HG03095 (cell line): ENCODE measurements at regions not wholly inside any gene's neighbourhood (a gene's known extent, or its start where the extent isn't known, plus 50 kb on each side); places are given as distances from the start of the nearest gene placed in this dataset.
A peak's percentile ranks its signal among the peaks of the same experiment; 100 is the strongest.
"Not testable (repeated sequence)": the region's sequence is repeated elsewhere in the genome, so short reads cannot be mapped to it uniquely, and the experiment has no call there.

Experiments
- ATAC-seq: cut with Tn5 transposase; IDR thresholded peaks from one replicate; pipeline ENCODE4 v1.9.1; 2021; ENCODE audit warnings: moderate library complexity; ENCODE audit not compliant: unreplicated experiment

DNA sequence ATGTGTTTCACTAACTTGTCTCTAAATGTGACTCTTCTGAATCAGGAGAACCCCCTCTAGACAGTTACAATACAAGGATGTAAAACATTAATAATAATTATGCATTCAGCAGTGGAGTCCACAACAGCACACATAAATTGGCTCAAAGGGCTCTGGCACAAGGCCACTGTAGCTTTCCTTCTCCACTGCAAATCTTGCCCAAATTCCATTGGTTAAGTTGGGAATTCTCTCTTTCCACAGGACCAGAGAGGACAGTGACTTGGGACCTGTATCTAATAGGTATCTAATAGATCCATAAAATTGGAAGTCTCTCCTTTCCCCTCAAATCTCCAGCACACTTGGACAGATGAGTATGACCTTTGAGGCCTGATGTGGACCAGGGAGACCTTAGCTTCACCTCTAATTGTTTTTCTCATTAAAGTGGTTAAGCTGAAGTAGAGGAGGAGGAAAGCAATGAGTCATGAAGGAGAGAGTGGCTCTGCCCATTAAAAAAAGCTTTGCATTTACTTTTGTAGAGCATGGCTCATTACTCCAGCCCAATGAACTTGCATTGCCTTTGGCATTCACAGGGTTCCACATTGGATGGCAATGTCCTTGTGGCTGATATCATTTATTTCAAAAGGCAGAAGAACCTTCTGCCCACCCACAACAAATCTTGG, 72.3 kb upstream of the SH3RF1 start:
- ATAC-seq = no peak

DNA sequence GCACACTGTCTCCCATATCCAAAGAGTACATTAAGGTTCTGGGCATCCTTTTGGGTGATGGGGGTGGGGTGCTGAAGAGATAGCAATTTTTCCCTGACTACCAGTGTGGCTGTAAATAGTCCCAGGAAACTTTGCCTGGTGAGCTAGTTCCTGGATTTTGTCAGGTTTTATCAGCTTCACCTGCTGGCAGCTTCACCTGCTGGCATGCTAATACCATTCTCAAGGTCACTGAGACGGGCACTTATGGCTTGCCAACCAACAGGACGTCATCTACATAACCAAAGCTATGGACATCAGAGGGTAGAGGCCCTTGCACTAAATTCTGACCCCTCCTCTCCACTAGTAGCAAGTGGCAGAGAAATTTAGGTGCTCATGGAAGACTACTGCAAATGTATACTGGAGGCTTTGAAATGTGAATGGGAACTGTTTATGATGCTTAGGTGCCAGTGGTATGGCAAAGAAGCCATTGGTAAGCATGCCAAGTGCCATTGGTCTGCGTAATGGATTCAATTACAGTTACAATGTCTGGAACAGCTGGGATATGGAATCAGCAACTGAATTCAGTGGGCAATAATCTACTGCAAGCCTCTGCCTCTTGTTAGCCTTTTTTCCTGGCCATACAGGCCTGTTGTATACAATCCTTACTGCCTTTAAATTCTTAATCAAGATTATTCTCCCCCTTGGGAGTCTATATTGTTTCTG, 71.6 kb upstream of the SH3RF1 start:
- no peak for ATAC-seq

GRCh38 chr4:169341490-169341889, 70.7 kb upstream of the SH3RF1 start:
- ATAC-seq = peak; percentile 58

DNA sequence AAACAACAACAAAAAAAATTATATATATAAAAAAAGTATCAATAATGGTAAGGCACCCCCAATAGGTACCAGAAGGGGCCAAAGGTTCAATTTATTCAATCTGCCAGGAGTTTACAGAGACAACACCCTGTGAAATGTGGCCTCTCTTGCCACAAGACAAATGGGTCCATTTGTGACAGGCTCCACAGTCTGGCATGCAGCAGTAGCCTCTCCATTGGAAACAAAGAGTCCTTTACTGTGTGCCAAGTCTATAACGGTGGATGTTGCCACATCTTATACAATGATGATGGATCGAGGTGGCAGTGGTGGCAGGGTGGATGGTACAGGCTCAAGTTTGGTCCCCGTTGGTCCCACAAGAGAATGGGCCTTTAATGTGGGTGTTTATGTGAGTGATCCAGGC, 70.1 kb upstream of the SH3RF1 start:
- no peak for ATAC-seq

GRCh38 chr4:169338241-169338640, 67.5 kb upstream of the SH3RF1 start:
- ATAC-seq = no peak

DNA sequence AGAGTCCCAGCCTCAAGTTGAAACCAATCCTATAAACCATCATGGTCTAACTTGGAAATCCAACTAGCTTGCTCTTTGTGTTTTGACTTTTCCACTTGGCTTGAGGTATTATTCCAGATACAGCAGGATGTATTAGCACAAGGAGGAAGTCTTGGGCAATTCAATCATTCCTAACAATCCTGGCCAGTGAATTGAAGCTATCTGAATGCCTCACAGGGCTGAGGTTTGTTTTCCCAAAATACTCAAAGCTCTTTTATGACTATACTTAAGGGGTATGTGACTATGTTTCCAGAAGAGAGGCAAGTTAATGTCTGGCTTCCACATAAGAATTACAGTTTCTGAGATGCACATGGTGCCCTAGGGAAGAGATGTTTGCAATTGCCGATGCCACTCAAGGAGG, 66.8 kb upstream of the SH3RF1 start:
- ATAC-seq = no peak

- ATAC-seq = no peak
Observed at GRCh38 chr4:169335331-169335730, 64.6 kb upstream of the SH3RF1 start.

- no peak for ATAC-seq
Observed at GRCh38 chr4:169334335-169334734, 63.6 kb upstream of the SH3RF1 start.

DNA sequence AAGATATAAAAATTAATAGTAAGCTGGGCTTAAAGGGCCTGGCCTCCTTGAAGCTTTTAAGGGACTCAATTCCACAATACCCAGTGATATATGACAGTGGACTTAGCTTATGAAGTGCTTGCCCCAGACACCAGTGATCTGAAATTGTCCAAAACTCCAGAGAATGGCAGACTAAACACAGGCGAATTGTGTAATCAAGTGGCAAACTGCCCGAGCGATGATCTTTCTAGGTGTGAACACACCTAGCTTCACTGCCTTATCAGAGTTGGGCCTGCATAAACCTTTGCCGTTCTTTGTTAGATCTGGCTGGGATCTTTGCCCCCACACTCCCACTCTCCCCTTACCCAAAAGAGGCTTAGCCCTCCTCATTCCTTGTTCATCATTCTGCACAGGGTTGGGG, 62.5 kb upstream of the SH3RF1 start:
- ATAC-seq = no peak

DNA sequence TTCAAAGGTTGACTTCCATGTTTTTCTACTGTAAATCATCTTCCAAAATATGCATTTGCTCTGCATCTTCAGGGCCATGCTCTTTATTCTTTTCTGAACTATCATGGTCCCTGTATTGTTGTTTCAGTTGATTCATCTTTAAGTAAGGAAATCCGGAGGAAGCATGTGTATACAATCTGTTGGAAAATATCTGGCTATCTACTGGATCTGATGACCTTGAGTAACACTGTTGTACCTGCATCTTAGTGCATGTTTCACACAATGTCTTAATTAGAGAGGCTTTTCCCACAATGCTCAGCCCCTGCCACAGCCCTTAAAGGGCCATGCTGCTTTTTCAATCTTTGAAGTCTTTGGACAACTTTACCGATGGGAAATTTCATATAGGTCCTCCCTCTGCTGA, 61.8 kb upstream of the SH3RF1 start:
- ATAC-seq = no peak

DNA sequence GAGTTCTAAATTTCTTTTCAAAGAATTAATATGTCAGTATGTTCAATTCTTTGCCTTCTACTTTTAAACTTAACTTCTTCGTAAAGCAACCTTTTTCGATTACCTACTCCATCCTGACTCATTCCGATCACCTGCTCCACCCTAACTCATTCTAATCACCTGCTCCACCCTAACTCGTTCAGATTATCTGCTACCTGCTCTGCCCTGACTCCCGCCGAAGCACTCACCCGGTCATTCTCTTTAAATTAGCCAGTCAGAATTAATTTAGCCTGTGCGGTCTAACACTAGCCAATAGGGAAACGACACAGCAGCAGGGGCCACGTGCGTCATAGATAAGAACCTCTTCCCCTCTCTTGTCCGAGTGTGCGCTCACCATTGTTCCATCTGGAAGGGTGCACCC, 60.1 kb upstream of the SH3RF1 start:
- ATAC-seq = no peak

DNA sequence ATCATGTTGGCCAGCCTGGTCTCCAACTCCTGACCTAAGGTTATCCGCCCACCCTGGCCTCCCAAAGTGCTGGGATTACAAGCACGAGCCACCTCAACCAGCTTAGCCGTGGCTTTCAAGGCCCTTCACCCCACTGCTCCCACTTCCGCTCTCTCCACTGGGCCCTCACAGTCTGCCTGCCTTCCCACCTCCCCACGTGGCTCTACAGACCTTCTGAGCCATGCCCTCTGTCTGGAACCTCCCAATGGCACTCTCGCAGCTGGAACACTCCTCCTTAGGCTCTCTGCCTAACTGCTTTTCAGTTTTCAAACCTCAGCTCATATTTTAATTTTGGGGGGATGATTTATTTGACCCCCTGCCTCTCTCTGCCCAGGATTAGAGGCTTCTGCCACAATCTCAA, 59.3 kb upstream of the SH3RF1 start:
- no peak for ATAC-seq

DNA sequence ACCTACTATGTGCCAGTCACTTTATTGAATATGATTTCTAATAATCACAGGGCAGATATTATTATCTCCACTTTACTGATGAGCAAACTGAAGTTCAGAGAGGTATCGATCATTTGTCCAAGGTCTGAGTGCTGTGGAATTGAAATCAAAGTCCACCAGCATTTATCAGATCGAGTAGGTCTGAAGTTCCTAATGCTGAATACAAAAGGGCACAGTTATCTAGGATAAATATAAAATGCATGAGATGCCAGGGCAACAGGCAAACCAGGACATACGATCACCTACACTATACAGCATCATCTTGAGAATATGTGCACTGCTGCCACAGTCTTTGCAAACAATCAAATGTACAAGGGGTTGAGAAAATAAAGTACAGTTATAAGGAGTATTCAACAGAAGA, 57.2 kb upstream of the SH3RF1 start:
- ATAC-seq = no peak

DNA sequence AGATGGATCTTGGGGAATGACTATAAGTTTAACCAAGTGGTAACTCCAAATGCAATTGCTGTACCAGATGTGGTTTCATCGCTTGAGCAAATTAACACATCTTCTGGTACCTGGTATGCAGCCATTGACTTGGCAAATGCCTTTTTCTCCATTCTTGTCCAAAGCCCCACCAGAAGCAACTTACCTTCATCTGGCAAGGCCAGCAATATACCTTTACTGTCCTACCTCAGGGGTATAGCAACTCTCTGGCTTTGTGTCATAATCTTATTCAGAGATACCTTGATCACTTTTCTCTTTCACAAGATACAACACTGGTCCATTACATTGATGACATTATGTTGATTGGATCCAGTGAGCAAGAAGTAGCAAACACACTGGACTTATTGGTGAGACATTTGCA, 53.2 kb upstream of the SH3RF1 start:
- not testable (repeated sequence) for ATAC-seq

- ATAC-seq = not testable (repeated sequence)
Observed at GRCh38 chr4:169322833-169323232, 52.1 kb upstream of the SH3RF1 start.
